ENCODE measurements at regions not wholly inside any gene's neighbourhood (a gene's known extent, or its start where the extent isn't known, plus 50 kb on each side); places are given as distances from the start of the nearest gene placed in this dataset.

GRCh38 chr1:219990782-219991510, 55.4 kb downstream of the EPRS1 start:
- TF ChIP-seq, protein P1, sequence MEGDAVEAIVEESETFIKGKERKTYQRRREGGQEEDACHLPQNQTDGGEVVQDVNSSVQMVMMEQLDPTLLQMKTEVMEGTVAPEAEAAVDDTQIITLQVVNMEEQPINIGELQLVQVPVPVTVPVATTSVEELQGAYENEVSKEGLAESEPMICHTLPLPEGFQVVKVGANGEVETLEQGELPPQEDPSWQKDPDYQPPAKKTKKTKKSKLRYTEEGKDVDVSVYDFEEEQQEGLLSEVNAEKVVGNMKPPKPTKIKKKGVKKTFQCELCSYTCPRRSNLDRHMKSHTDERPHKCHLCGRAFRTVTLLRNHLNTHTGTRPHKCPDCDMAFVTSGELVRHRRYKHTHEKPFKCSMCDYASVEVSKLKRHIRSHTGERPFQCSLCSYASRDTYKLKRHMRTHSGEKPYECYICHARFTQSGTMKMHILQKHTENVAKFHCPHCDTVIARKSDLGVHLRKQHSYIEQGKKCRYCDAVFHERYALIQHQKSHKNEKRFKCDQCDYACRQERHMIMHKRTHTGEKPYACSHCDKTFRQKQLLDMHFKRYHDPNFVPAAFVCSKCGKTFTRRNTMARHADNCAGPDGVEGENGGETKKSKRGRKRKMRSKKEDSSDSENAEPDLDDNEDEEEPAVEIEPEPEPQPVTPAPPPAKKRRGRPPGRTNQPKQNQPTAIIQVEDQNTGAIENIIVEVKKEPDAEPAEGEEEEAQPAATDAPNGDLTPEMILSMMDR (IDR thresholded peaks at IDR 0.05; ENCODE audit: insufficient read depth, low read depth, low read length): peak; percentile 64
- TF ChIP-seq EZH2 (IDR thresholded peaks at IDR 0.05; ENCODE audit: insufficient read depth, low read length): no peak

All from astrocyte (in vitro differentiated cells and primary cell).